Prostate gland (tissue), 2 donors: ENCODE measurements at regions not wholly inside any gene's neighbourhood (a gene's known extent, or its start where the extent isn't known, plus 50 kb on each side); places are given as distances from the start of the nearest gene placed in this dataset.

Source experiments
- DNase-seq: peaks from one replicate; pipeline ENCODE4 v3.0.0-alpha.2; 2019; ENCODE audit warnings: low spot score
- H3K27ac ChIP-seq, 2 donors: fragments of 200-600 bp; sonication (generic); 2 replicates each; pipeline ENCODE4 v1.5.1; 2017 to 2019
- H3K27me3 ChIP-seq: fragments of 200-600 bp; sonication (generic); replicated peaks from 2 replicates; pipeline ENCODE4 v1.5.1; 2019; ENCODE audit not compliant: insufficient read depth
- H3K36me3 ChIP-seq, 2 donors: fragments of 200-600 bp; sonication (generic); 1 replicate in 1 of 2; 2 replicates in 1 of 2; pipeline versions ENCODE4 v1.5.1 to v1.8.1; 2017 to 2019
- H3K4me1 ChIP-seq: fragments of 200-600 bp; sonication (generic); replicated peaks from 2 replicates; pipeline ENCODE4 v1.5.1; 2019
- H3K4me3 ChIP-seq, 2 donors: fragments of 200-600 bp; sonication (generic); 2 replicates each; pipeline ENCODE4 v1.5.1; 2017 to 2019
- H3K9me3 ChIP-seq: fragments of 200-600 bp; sonication (generic); 2 replicates; pipeline ENCODE4 v1.5.1; 2017
- POLR2A ChIP-seq: fragments of 450-650 bp; IDR thresholded peaks from one replicate; pipeline ENCODE4 v1.6.1; 2016; ENCODE audit warnings: antibody characterized with exemption, mild to moderate bottlenecking
- POLR2AphosphoS5 ChIP-seq: sonication (generic); formaldehyde crosslinking; IDR thresholded peaks from one replicate; pipeline ENCODE4 v1.6.1; 2017; ENCODE audit warnings: antibody characterized with exemption
- WGBS: methylation state at CpG from one replicate; pipeline ENCODE4 v1.1.5; 2018; 5-methylcytosine and 5-hydroxymethylcytosine counted together
- intact Hi-C: fragments of 100-400 bp; cut with DNase I; formaldehyde crosslinking; loops from one replicate; pipeline ENCODE4 v1.14.2; 2022
- TF ChIP-seq, protein P1 (sequence below), 4 experiments: fragments of 200-600 bp in 2 of 4; fragments of 450-650 bp in 2 of 4; sonication (generic) in 2 of 4; IDR thresholded peaks; 1 replicate in 3 of 4; 2 replicates in 1 of 4; pipeline ENCODE4 v1.5.1; 2016 to 2019; ENCODE audit warnings: antibody characterized with exemption in 4 of 4, mild to moderate bottlenecking in 2 of 4, moderate library complexity in 2 of 4

DNA sequence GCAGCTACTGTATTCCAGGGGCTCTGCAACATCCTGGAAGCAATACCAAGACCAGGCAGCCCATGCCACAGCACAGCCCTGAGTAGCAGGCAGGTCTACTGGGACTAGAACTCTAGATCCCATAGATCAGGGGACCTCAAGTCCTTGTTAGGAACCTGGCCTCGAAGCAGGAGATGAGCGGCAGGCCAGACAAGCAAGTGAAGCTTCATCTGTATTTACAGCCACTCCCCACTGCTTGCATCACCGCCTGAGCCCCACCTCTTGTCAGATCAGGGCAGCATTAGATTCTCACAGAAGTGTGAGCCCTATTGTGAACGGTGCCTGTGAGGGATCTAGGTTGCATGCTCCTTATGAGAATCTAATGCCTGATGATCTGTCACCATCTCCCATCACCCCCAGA lies 295.7 kb upstream of the TNRC6C start:
- no peaks in the 10 kb centered on the region for H3K27me3 ChIP-seq
- H3K4me1 ChIP-seq, result no peaks in the 10 kb centered on the region
- WGBS, result 96% methylated on average over 4 of the region's 4 CpGs
- no peaks in the 10 kb centered on the region for H3K9me3 ChIP-seq
- TF ChIP-seq POLR2AphosphoS5 (no peak), POLR2A (no peak)
- TF ChIP-seq, protein P1, sequence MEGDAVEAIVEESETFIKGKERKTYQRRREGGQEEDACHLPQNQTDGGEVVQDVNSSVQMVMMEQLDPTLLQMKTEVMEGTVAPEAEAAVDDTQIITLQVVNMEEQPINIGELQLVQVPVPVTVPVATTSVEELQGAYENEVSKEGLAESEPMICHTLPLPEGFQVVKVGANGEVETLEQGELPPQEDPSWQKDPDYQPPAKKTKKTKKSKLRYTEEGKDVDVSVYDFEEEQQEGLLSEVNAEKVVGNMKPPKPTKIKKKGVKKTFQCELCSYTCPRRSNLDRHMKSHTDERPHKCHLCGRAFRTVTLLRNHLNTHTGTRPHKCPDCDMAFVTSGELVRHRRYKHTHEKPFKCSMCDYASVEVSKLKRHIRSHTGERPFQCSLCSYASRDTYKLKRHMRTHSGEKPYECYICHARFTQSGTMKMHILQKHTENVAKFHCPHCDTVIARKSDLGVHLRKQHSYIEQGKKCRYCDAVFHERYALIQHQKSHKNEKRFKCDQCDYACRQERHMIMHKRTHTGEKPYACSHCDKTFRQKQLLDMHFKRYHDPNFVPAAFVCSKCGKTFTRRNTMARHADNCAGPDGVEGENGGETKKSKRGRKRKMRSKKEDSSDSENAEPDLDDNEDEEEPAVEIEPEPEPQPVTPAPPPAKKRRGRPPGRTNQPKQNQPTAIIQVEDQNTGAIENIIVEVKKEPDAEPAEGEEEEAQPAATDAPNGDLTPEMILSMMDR (IDR thresholded peaks at IDR 0.05), result no peak
- H3K4me3 ChIP-seq, result no peak overlapping the region
- intact Hi-C loops, result no loop called here
- H3K27ac ChIP-seq, result no peak overlapping the region
- no peaks in the 10 kb centered on the region for H3K36me3 ChIP-seq
- DNase-seq, result no peak

DNA sequence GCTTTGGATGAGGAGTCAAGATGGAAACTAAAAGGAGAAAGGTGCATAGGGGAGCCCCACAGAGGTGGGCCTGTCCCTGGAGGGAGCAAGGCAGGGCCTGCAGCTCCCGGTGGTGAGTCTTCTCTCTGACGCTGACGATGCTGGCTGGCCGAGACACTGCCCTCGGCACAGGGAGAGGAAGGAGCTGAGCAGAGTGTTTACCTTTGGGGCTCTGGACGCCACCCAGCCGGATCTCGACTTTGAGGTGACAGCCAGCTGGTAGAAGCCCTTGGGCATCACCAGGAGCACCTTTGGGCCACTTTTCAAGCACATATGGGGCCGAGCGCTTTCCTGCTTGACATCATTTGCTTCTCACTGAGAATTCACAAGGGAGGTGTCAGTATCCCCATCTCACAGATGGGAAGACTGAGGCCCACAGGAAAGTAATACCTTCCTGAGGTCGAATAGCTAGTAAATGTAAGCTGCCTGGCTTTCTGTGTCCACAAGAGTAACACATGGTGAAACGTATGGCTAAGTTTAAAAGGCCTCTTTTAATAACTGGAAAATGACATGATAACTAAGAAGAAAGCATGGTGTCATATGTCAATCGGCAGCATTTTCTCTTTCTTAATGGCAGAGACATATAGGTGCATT lies 294.3 kb upstream of the TNRC6C start:
- no peaks in the 10 kb centered on the region for H3K4me1 ChIP-seq
- no peak for DNase-seq
- no peaks in the 10 kb centered on the region for H3K36me3 ChIP-seq
- H3K4me3 ChIP-seq, result no peak overlapping the region
- WGBS, result 85% methylated on average over 13 of the region's 13 CpGs
- no peak overlapping the region for H3K27ac ChIP-seq
- H3K27me3 ChIP-seq, result no peaks in the 10 kb centered on the region
- no peaks in the 10 kb centered on the region for H3K9me3 ChIP-seq
- intact Hi-C loops, result no loop called here
- TF ChIP-seq POLR2A, result no peak

DNA sequence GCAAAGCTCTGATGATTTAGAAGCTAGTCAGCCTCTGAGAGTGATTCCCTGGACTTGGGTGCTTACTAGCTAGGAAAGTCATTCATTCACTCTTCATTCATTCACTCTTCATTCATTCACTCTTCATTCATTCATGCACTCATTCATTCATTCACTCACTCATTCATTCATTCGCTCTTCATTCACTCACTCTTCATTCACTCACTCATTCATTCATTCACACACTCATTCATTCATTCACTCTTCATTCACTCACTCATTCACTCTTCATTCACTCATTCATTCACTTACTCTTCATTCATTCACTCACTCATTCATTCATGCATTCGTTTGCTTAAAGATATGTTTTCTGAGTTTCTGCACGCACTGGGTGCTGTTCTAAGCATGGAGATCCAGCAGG lies 292.7 kb upstream of the TNRC6C start:
- Histone ChIP-seq H3K4me3 (no peak overlapping the region), H3K27me3 (no peaks in the 10 kb centered on the region), H3K27ac (no peak overlapping the region), H3K9me3 (no peaks in the 10 kb centered on the region), H3K36me3 (no peaks in the 10 kb centered on the region), H3K4me1 (no peaks in the 10 kb centered on the region)
- TF ChIP-seq, protein P1 (IDR thresholded peaks at IDR 0.05), result no peak
- TF ChIP-seq POLR2A (no peak), POLR2AphosphoS5 (no peak)
- intact Hi-C loops, result no loop called here
- 78% methylated on average over 3 of the region's 3 CpGs for WGBS
- no peak for DNase-seq

DNA sequence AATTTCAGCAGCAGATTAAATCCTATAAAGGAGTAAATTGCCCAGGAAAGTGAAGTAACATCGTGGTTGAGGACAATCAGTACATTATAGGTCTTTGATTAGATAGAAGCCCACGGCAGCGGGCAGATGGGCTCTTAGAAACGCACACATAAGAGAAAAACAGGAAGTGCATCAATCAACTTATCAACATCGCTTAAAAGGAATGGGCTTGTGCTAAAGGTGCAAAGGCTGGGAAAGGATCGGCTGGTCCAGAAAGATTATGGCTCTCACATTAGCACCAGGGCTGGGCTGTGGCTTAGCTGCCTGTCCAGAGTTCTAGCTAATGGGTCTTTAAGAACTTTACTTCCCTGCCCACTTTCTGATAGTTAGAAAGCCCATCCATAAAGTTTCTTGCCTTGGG lies 292.0 kb upstream of the TNRC6C start:
- Histone ChIP-seq H3K27me3 (no peaks in the 10 kb centered on the region), H3K27ac (no peak overlapping the region), H3K9me3 (no peaks in the 10 kb centered on the region), H3K36me3 (no peaks in the 10 kb centered on the region), H3K4me1 (no peaks in the 10 kb centered on the region), H3K4me3 (no peak overlapping the region)
- intact Hi-C loops, result no loop called here
- WGBS, result 64% methylated on average over 6 of the region's 6 CpGs
- no peak for DNase-seq
- TF ChIP-seq POLR2A (no peak), POLR2AphosphoS5 (no peak)
- TF ChIP-seq, protein P1 (IDR thresholded peaks at IDR 0.05), result no peak

DNA sequence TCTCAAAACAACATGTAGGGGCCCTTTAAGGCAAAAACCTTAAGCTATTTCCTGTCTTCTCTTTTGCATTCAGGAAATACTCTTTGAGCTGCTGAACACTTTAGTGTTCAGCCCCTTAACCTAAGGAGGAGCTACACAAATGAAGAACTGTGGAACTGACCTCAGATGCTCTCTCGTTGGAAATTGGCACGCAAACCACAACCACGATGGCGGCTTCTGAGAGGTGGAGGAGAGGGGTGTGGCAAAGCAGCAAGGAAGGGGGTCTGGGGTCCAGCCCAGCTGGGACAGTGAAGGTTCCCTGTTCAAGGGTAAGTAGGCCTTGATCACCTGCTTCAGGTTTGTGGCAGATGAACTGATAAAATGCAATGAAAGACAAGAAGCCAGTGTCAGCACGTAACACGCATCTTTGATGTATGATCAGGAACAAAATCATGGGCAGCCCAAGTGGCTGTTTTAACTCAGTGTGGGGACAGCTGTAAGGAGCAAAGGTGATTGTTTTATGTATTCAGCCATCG lies 291.6 kb upstream of the TNRC6C start:
- WGBS, result 76% methylated on average over 7 of the region's 7 CpGs
- Histone ChIP-seq H3K4me3 (no peak overlapping the region), H3K27me3 (no peaks in the 10 kb centered on the region), H3K27ac (no peak overlapping the region), H3K36me3 (no peaks in the 10 kb centered on the region), H3K9me3 (no peaks in the 10 kb centered on the region), H3K4me1 (no peaks in the 10 kb centered on the region)
- DNase-seq, result no peak
- TF ChIP-seq, protein P1 (IDR thresholded peaks at IDR 0.05), result no peak
- TF ChIP-seq POLR2AphosphoS5 (no peak), POLR2A (no peak)
- intact Hi-C loops, result no loop called here
